K562 (cell line): ENCODE measurements at regions not wholly inside any gene's neighbourhood (a gene's known extent, or its start where the extent isn't known, plus 50 kb on each side); places are given as distances from the start of the nearest gene placed in this dataset.
"Not testable (repeated sequence)": the region's sequence is repeated elsewhere in the genome, so short reads cannot be mapped to it uniquely, and the experiment has no call there.

Experiments
- BRCA1 ChIP-seq, 2 experiments: fragments of 450-650 bp in 1 of 2; sonication (generic) in 1 of 2; formaldehyde crosslinking in 1 of 2; IDR thresholded peaks; 2 replicates each; pipeline versions ENCODE4 v1.5.0 to v1.6.1; 2017 to 2020; ENCODE audit warnings: mild to moderate bottlenecking in 1 of 2, missing genetic modification reagents in 1 of 2
- EP300 ChIP-seq: IDR thresholded peaks from 2 replicates; pipeline ENCODE4 v1.6.1; 2012; ENCODE audit warnings: low read length, improper control_type of control experiment
- MECOM ChIP-seq: fragments of 250-450 bp; sonication (Bioruptor Pico); IDR thresholded peaks from 2 replicates; pipeline ENCODE4 v1.8.0; 2022; ENCODE audit warnings: inconsistent platforms
- NR2C2 ChIP-seq, 2 experiments: fragments of 200-800 bp in 1 of 2; sonication (Bioruptor generic) in 1 of 2; sonication (generic) in 1 of 2; formaldehyde crosslinking in 1 of 2; IDR thresholded peaks; 2 replicates each; pipeline versions ENCODE4 v1.6.1 to v1.8.0; 2016 to 2022; ENCODE audit warnings: mild to moderate bottlenecking in 1 of 2, missing compliant biosample characterization in 1 of 2, missing genetic modification characterization in 1 of 2, missing genetic modification reagents in 1 of 2
- NR3C1 ChIP-seq: sonication (generic); formaldehyde crosslinking; IDR thresholded peaks from 2 replicates; pipeline ENCODE4 v1.8.1; 2022; ENCODE audit warnings: missing genetic modification reagents
- PHF20 ChIP-seq: fragments of 450-650 bp; IDR thresholded peaks from 2 replicates; pipeline ENCODE4 v1.6.1; 2018; ENCODE audit not compliant: partially characterized antibody
- TCF3 ChIP-seq: sonication (generic); formaldehyde crosslinking; IDR thresholded peaks from 2 replicates; pipeline ENCODE4 v1.4.0; 2020; ENCODE audit warnings: mild to moderate bottlenecking, missing genetic modification reagents
- ZNF274 ChIP-seq: IDR thresholded peaks from 2 replicates; pipeline ENCODE4 v1.6.1; 2011; ENCODE audit warnings: low read depth, mild to moderate bottlenecking, low read length, moderate library complexity, borderline replicate concordance
- ZNF589 ChIP-seq: fragments of 200-800 bp; sonication (Bioruptor generic); IDR thresholded peaks from 2 replicates; pipeline ENCODE4 v1.6.1; 2016; ENCODE audit warnings: low read depth, missing genetic modification characterization, missing compliant biosample characterization
- ZNF644 ChIP-seq: fragments of 200-800 bp; sonication (Bioruptor generic); IDR thresholded peaks from 2 replicates; pipeline ENCODE4 v1.6.1; 2016; ENCODE audit warnings: low read depth, missing genetic modification characterization, missing compliant biosample characterization
- TF ChIP-seq, protein P1 (sequence below), 3 experiments: IDR thresholded peaks in 2 of 3; conservative IDR thresholded peaks in 1 of 3; 2 replicates each; pipeline ENCODE4 v1.5.1; 2011 to 2012; ENCODE audit warnings: low read length in 3 of 3, mild to moderate bottlenecking in 3 of 3, control low read depth in 2 of 3, improper control_type of control experiment in 1 of 3, inconsistent platforms in 1 of 3, low read depth in 1 of 3, mixed read lengths in 1 of 3, moderate library complexity in 1 of 3; ENCODE audit not compliant: insufficient read depth in 2 of 3
- TF ChIP-seq, protein P2 (sequence below): fragments of 450-650 bp; conservative IDR thresholded peaks from 2 replicates; pipeline ENCODE4 v1.6.1; 2016; ENCODE audit warnings: missing genetic modification characterization, low read depth, mild to moderate bottlenecking, control low read depth, missing compliant biosample characterization
- TF ChIP-seq, protein P3 (sequence below): fragments of 450-650 bp; IDR thresholded peaks from 2 replicates; pipeline ENCODE4 v1.6.1; 2017; ENCODE audit warnings: antibody characterized with exemption
- TF ChIP-seq, protein P4 (sequence below): sonication (generic); formaldehyde crosslinking; IDR thresholded peaks from 2 replicates; pipeline ENCODE4 v1.5.0; 2020; ENCODE audit warnings: missing genetic modification reagents

DNA sequence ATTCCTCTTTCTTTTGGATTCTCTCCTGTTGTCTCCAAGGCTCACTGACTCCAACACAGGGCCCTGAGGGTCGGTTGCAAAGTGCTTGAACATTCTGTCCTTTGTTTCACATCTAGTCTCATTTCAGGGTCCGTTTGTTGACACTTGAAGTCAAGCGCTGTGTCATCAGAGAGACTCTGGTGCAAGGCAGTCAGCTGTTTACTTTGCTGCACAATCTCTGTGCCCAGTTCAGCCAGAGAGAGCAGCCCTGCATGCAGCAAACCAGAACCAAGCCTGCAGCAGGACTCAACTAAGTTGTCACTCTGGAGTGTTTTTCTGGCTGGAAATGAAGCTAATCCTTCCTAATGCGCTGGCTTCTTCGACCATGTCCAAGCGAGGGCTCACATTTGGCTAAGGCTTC is 77.6 kb upstream of the DPP6 start:
- not testable (repeated sequence) for TF ChIP-seq TCF3 (CRISPR knock-in tag); ZNF589 (CRISPR knock-in tag); PHF20; ZNF274; BRCA1 (IDR thresholded peaks at IDR 0.05); BRCA1 (CRISPR knock-in tag; IDR thresholded peaks at IDR 0.05); EP300; NR2C2 (CRISPR knock-in tag; IDR thresholded peaks at IDR 0.05); NR2C2 (tag; IDR thresholded peaks at IDR 0.05); ZNF644 (tag); MECOM (CRISPR knock-in tag); NR3C1 (CRISPR knock-in tag)
- TF ChIP-seq, protein P1, sequence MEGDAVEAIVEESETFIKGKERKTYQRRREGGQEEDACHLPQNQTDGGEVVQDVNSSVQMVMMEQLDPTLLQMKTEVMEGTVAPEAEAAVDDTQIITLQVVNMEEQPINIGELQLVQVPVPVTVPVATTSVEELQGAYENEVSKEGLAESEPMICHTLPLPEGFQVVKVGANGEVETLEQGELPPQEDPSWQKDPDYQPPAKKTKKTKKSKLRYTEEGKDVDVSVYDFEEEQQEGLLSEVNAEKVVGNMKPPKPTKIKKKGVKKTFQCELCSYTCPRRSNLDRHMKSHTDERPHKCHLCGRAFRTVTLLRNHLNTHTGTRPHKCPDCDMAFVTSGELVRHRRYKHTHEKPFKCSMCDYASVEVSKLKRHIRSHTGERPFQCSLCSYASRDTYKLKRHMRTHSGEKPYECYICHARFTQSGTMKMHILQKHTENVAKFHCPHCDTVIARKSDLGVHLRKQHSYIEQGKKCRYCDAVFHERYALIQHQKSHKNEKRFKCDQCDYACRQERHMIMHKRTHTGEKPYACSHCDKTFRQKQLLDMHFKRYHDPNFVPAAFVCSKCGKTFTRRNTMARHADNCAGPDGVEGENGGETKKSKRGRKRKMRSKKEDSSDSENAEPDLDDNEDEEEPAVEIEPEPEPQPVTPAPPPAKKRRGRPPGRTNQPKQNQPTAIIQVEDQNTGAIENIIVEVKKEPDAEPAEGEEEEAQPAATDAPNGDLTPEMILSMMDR (IDR thresholded peaks at IDR 0.05 in 2 of 3, conservative IDR thresholded peaks at IDR 0.05 in 1 of 3; ENCODE audit: insufficient read depth in 2 of 3, low read depth in 1 of 3, low read length in 3 of 3), result not testable (repeated sequence)
- TF ChIP-seq, protein P2, sequence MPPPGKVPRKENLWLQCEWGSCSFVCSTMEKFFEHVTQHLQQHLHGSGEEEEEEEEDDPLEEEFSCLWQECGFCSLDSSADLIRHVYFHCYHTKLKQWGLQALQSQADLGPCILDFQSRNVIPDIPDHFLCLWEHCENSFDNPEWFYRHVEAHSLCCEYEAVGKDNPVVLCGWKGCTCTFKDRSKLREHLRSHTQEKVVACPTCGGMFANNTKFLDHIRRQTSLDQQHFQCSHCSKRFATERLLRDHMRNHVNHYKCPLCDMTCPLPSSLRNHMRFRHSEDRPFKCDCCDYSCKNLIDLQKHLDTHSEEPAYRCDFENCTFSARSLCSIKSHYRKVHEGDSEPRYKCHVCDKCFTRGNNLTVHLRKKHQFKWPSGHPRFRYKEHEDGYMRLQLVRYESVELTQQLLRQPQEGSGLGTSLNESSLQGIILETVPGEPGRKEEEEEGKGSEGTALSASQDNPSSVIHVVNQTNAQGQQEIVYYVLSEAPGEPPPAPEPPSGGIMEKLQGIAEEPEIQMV (tag), result not testable (repeated sequence)
- TF ChIP-seq, protein P3, sequence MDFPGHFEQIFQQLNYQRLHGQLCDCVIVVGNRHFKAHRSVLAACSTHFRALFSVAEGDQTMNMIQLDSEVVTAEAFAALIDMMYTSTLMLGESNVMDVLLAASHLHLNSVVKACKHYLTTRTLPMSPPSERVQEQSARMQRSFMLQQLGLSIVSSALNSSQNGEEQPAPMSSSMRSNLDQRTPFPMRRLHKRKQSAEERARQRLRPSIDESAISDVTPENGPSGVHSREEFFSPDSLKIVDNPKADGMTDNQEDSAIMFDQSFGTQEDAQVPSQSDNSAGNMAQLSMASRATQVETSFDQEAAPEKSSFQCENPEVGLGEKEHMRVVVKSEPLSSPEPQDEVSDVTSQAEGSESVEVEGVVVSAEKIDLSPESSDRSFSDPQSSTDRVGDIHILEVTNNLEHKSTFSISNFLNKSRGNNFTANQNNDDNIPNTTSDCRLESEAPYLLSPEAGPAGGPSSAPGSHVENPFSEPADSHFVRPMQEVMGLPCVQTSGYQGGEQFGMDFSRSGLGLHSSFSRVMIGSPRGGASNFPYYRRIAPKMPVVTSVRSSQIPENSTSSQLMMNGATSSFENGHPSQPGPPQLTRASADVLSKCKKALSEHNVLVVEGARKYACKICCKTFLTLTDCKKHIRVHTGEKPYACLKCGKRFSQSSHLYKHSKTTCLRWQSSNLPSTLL, result not testable (repeated sequence)
- TF ChIP-seq, protein P4, sequence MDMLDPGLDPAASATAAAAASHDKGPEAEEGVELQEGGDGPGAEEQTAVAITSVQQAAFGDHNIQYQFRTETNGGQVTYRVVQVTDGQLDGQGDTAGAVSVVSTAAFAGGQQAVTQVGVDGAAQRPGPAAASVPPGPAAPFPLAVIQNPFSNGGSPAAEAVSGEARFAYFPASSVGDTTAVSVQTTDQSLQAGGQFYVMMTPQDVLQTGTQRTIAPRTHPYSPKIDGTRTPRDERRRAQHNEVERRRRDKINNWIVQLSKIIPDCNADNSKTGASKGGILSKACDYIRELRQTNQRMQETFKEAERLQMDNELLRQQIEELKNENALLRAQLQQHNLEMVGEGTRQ (CRISPR knock-in tag), result not testable (repeated sequence)
